ENCODE measurements at regions not wholly inside any gene's neighbourhood (a gene's known extent, or its start where the extent isn't known, plus 50 kb on each side); places are given as distances from the start of the nearest gene placed in this dataset.
"Not testable (repeated sequence)": the region's sequence is repeated elsewhere in the genome, so short reads cannot be mapped to it uniquely, and the experiment has no call there.

- no peak for DNase-seq
These were observed 803.9 kb upstream of the CDH10 start for GRCh38 chr5:25448646-25449045.

- no peak for DNase-seq
These were observed 803.4 kb upstream of the CDH10 start for GRCh38 chr5:25448190-25448621.

GRCh38 chr5:25446061-25446420 lies 801.3 kb upstream of the CDH10 start:
- DNase-seq: not testable (repeated sequence)

GRCh38 chr5:25445381-25446060 lies 800.7 kb upstream of the CDH10 start:
- not testable (repeated sequence) for DNase-seq

- DNase-seq: no peak
These were observed 799.9 kb upstream of the CDH10 start for GRCh38 chr5:25444697-25445096.

GRCh38 chr5:25441810-25442209 lies 797.0 kb upstream of the CDH10 start:
- DNase-seq: no peak

- DNase-seq: no peak
These were observed 794.2 kb upstream of the CDH10 start for GRCh38 chr5:25439025-25439424.

GRCh38 chr5:25438375-25438774 lies 793.6 kb upstream of the CDH10 start:
- not testable (repeated sequence) for DNase-seq

- no peak for DNase-seq
These were observed 791.7 kb upstream of the CDH10 start for GRCh38 chr5:25436452-25436851.

GRCh38 chr5:25435882-25436281 lies 791.1 kb upstream of the CDH10 start:
- DNase-seq: no peak

- no peak for DNase-seq
These were observed 782.5 kb upstream of the CDH10 start for GRCh38 chr5:25427240-25427639.

GRCh38 chr5:25423271-25423670 lies 778.5 kb upstream of the CDH10 start:
- DNase-seq: no peak

- DNase-seq: no peak
These were observed 774.9 kb upstream of the CDH10 start for GRCh38 chr5:25419684-25420083.

- no peak for DNase-seq
These were observed 774.2 kb upstream of the CDH10 start for GRCh38 chr5:25418978-25419377.

- DNase-seq: no peak
These were observed 773.6 kb upstream of the CDH10 start for GRCh38 chr5:25418319-25418859.

- no peak for DNase-seq
These were observed 772.2 kb upstream of the CDH10 start for GRCh38 chr5:25416960-25417359.

GRCh38 chr5:25415970-25416369 lies 771.2 kb upstream of the CDH10 start:
- DNase-seq: no peak

- DNase-seq: no peak
These were observed 770.0 kb upstream of the CDH10 start for GRCh38 chr5:25414742-25415141.

- DNase-seq: no peak
These were observed 767.4 kb upstream of the CDH10 start for GRCh38 chr5:25412116-25412661.

GRCh38 chr5:25407365-25407764 lies 762.6 kb upstream of the CDH10 start:
- not testable (repeated sequence) for DNase-seq

- no peak for DNase-seq
These were observed 761.1 kb upstream of the CDH10 start for GRCh38 chr5:25405850-25406249.

- DNase-seq: no peak
These were observed 755.2 kb upstream of the CDH10 start for GRCh38 chr5:25399878-25400480.

GRCh38 chr5:25393957-25394356 lies 749.2 kb upstream of the CDH10 start:
- no peak for DNase-seq

GRCh38 chr5:25393256-25393655 lies 748.5 kb upstream of the CDH10 start:
- DNase-seq: no peak
